ENCODE measurements at regions not wholly inside any gene's neighbourhood (a gene's known extent, or its start where the extent isn't known, plus 50 kb on each side); places are given as distances from the start of the nearest gene placed in this dataset.

DNA sequence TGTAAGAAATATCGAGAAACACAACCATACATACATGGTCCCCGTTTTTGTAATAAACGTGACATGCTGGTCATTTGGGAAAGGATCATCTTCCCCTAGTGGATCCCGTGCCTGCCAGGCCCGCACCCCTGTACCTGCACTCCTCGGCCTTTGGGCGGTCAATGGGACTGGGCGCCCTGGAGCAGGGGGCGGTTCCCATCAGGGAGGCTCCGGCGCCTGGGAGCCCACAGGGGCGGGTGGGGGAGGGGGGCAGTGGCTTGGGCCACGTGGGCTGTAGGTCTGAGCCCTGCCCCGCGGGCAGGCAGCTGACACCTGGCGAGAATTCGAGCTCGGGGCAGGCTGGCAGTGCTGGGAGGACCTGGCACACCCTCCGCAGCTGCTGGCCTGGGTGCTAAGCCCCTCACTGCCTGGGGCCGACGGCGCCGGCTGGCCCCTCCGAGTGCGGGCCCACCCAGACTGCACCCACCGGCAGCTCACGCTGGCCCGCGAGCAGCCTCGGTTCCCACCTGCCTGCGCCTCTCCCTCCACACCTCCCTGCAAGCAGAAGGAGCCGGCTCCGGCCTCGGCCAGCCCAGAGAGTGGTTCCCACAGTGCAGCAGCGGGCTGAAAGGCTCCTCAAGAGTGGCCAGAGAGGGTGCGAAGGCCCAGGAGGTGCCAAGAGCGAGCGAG lies 361.6 kb upstream of the GRM3 start:
- TF ChIP-seq POLR2A (IDR thresholded peaks at IDR 0.05) = no peak
- no peak for TF ChIP-seq POLR2AphosphoS5 (IDR thresholded peaks at IDR 0.05)
- TF ChIP-seq, protein P1, sequence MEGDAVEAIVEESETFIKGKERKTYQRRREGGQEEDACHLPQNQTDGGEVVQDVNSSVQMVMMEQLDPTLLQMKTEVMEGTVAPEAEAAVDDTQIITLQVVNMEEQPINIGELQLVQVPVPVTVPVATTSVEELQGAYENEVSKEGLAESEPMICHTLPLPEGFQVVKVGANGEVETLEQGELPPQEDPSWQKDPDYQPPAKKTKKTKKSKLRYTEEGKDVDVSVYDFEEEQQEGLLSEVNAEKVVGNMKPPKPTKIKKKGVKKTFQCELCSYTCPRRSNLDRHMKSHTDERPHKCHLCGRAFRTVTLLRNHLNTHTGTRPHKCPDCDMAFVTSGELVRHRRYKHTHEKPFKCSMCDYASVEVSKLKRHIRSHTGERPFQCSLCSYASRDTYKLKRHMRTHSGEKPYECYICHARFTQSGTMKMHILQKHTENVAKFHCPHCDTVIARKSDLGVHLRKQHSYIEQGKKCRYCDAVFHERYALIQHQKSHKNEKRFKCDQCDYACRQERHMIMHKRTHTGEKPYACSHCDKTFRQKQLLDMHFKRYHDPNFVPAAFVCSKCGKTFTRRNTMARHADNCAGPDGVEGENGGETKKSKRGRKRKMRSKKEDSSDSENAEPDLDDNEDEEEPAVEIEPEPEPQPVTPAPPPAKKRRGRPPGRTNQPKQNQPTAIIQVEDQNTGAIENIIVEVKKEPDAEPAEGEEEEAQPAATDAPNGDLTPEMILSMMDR (IDR thresholded peaks at IDR 0.05) = no peak
- no peak for TF ChIP-seq EP300 (IDR thresholded peaks at IDR 0.05; ENCODE audit: low read depth)
